ENCODE measurements at regions not wholly inside any gene's neighbourhood (a gene's known extent, or its start where the extent isn't known, plus 50 kb on each side); places are given as distances from the start of the nearest gene placed in this dataset.
A peak's percentile ranks its signal among the peaks of the same experiment; 100 is the strongest.
"Not testable (repeated sequence)": the region's sequence is repeated elsewhere in the genome, so short reads cannot be mapped to it uniquely, and the experiment has no call there.

GRCh38 chr1:80533093-80533492 lies 1267.6 kb upstream of the ADGRL2 start:
- DNase-seq (ENCODE audit: low spot score) = no peak

- no peak for DNase-seq (ENCODE audit: low spot score)
These were observed 1269.6 kb upstream of the ADGRL2 start for GRCh38 chr1:80531182-80531581.

DNA sequence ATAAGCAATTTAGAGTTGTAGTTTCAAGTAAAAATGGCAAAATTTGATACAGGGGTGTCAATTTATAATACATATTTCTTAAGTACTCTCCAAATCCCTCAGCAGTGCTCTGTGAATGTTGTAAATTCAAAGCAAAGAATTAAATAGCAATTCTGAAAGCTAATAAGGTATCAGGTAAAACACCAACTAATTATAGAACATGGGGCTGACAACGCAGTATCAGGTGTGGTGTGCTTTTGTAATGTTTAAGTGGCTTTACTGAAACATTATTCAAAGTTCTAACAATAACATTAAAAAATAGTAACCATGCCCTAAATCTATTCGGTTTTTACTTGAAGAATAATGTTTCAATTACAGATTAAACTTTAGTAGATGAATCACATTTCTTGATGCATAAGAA lies 1271.2 kb upstream of the ADGRL2 start:
- no peak for DNase-seq (ENCODE audit: low spot score)

DNA sequence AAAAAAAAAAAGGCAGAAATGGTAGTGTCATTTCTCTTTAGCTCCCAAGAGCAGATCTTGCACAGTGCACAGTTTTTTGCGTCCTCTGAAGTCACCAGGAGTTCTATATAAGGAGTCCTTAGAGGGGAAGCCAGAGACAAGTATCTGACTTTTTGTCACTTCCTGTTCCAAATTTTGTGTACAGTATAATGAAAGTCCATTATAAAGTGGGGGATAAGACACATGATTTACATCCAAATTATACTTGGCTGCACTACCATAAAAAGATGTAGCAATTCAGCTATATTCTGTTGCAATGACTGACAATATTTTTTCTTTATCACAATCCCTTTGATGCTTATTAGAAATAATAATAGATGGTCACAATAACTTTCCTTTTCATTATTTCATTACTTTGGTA lies 1276.9 kb upstream of the ADGRL2 start:
- no peak for DNase-seq (ENCODE audit: low spot score)

DNA sequence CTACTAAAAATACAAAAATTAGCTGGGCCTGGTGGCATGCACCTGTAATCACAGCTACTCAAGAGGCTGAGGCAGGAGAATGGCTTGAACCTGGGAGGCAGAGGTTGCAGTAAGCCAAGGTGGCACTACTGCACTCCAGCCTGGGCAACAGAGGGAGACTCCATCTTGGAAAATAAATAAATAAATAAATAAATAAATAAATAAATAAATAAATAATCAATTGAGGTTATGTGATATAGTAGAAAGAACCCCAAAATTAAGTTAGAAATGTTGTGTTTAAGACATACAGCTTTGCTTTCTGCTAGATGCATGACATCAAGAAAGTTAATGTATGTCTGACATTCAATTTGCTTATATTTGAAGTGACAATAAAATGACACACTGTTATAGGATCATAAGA lies 1277.7 kb upstream of the ADGRL2 start:
- not testable (repeated sequence) for DNase-seq (ENCODE audit: low spot score)

GRCh38 chr1:80520949-80521348 lies 1279.8 kb upstream of the ADGRL2 start:
- no peak for DNase-seq (ENCODE audit: low spot score)

DNA sequence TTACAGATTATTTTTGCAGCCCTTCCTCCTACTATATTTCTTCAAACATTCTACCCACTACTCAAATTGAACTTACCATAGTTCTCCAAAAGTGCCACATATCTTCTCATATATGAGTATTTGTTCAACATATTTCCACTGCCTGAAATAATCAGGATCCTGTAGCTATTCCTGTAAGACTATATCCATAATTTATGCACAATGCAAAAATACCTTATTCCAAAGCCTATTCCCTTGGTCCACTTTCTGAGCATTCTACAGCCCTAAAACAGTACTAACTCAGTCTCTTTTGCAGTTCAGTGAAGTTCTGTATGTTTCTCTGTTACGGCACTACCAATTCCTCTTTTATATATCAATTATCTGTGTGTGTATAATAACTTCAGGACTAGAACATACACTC lies 1283.7 kb upstream of the ADGRL2 start:
- no peak for DNase-seq (ENCODE audit: low spot score)

DNA sequence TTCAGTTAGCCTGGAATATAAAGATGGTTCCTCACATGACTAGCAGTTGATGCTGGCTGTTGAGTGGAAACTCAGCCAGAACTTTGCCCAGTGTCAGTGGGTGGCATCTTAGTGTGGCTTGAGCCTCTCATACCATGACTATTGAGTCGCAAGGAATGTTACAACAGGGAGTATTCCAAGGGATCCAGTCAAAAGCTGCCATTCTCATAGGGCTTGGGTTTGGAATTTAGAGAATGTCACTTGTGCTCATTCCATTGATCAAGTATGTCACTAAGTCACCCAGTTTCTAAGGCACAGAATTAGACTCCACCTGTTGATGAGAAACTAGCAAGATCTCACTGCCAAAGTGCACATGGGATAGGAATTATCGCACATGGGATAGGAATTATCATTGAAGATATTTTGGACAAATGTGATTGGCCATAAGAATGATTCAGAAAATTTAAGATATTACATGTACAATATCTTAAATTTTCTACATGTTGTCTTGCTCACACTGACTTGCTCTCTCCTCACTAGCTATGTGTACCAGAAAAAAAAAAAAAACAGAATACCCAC lies 1290.7 kb upstream of the ADGRL2 start:
- DNase-seq (ENCODE audit: low spot score) = no peak

GRCh38 chr1:80506216-80506615 lies 1294.5 kb upstream of the ADGRL2 start:
- no peak for DNase-seq (ENCODE audit: low spot score)

DNA sequence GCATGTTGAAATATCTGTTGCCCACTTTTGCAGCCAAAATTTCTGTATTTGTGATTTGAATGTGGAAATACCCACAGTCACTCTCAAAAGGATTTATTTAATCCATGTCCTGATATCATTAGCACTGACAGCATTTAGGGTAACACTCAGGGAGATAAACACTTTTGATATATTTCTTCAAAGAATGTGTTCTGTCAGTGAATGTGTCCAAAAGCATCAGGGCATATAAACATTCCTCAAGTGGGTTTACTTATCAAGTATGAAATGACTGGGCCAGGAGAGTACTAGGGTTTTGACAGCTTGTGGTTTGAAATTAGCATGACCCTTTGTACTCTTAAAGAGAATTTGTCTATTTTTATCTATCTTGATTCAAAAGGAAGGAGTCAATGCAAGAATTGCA lies 1302.1 kb upstream of the ADGRL2 start:
- no peak for DNase-seq (ENCODE audit: low spot score)

GRCh38 chr1:80495806-80496205 lies 1304.9 kb upstream of the ADGRL2 start:
- DNase-seq (ENCODE audit: low spot score) = no peak

DNA sequence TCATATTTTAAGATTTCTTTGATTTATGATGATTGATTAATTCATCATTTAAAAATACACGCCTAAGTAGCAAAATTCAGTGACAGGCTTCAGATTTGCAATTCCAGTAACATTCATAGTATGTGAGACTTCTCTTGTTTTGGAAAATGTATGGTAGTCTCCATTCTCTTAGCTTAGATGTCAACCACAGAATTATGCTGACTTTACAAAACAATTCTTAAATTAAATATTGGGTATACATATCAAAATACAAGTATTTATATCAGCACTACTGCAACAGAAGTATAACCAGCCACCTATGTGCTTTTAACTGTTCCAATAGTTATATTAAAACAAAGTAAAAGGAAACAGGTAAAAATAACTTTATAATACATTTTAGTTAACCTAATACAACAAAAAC lies 1328.6 kb upstream of the ADGRL2 start:
- DNase-seq (ENCODE audit: low spot score) = no peak

- no peak for DNase-seq (ENCODE audit: low spot score)
These were observed 1332.4 kb upstream of the ADGRL2 start for GRCh38 chr1:80468356-80468755.

- DNase-seq (ENCODE audit: low spot score) = no peak
These were observed 1338.7 kb upstream of the ADGRL2 start for GRCh38 chr1:80462006-80462405.

DNA sequence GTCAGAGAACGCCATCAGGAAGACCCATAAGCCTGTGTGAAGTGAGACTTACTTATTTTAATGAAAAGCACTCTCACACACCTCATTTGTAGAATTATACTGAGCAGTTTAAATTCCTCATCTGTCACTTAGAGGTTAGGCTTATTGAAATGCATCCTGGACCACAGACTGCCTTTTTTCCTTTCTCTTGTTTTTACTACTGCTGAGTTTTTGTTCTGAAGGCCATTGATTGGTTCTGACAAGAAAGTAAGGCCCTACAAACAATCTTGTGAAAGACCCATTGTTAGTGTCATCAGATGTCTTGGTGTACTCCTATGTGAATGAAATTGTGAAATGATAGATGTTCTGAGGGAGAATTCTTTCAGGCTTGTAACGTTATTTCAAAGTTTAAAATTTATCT lies 1343.3 kb upstream of the ADGRL2 start:
- peak; percentile 5 for DNase-seq (ENCODE audit: low spot score)

DNA sequence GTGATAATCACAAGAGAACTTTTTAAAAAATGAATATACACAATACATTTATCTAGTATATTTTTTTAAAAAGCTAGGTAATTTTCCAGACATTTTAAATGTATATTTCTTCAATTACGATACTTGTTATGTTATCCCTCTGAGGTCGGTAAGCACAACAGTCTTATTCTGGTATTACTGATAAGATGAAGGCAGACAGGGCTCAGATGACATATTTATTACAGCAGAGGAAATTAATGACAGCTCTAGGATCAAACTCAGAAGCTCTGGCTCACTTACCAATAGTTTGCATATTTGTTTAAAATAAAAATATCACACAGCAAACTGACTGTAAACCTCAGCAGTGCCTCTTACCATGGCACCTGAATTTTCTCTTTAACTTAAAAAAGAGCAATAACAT lies 1347.0 kb upstream of the ADGRL2 start:
- no peak for DNase-seq (ENCODE audit: low spot score)

DNA sequence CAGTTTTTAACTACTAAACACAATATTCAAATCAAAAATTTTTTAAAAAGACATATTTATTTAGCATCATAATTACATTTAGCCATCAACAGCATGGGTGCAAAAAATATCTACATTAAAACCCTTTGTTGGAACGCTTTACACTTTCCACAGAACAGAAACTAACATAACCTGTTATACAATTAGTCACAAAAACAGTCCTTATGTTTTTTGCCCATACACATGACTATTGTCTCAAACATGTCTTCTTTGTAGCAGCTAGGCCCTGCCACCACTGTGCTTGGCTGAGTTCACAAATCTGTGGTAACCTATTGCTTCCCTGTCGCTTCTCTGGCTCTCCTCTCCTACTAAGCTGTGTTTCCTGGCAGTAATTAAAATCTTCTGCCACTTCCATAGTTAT lies 1350.0 kb upstream of the ADGRL2 start:
- no peak for DNase-seq (ENCODE audit: low spot score)

GRCh38 chr1:80448081-80448480 lies 1352.7 kb upstream of the ADGRL2 start:
- DNase-seq (ENCODE audit: low spot score) = peak; percentile 5

DNA sequence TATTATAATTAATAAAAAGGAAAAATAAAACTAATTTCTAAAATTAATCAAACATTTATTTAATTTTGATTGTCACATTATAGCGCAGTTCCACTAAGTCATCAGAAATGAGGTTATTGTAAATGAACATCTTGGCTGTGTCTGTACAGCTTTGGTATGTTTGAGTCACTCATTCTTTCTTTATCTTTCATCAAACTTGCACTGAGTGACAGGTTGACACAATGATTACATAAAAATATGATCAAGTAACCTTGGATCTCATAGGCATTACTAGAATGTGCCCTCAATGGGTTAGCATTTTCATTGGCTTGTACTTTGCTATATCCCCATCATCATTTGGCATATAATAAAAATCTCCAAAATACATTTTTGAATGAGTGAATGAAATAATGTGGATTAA lies 1353.2 kb upstream of the ADGRL2 start:
- no peak for DNase-seq (ENCODE audit: low spot score)

- no peak for DNase-seq (ENCODE audit: low spot score)
These were observed 1355.7 kb upstream of the ADGRL2 start for GRCh38 chr1:80445033-80445432.

DNA sequence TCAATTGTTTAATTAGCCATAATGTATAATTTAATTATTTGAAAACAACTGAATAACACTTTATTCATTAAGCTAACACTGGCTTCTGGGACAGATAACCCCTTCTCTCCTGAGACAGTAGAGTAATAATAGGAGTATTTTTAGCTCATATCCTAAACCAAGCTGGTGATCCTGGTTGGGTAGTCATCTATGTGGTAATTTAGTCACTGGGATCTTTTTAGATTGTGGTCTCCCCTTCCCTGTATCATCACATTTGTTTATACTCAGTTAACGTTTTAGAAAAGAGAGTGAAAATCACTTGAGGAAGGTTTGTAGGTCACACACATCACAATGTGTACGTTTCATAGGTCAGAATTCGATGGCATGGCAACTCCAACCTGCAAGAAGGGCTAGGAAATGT lies 1356.6 kb upstream of the ADGRL2 start:
- DNase-seq (ENCODE audit: low spot score) = no peak

DNA sequence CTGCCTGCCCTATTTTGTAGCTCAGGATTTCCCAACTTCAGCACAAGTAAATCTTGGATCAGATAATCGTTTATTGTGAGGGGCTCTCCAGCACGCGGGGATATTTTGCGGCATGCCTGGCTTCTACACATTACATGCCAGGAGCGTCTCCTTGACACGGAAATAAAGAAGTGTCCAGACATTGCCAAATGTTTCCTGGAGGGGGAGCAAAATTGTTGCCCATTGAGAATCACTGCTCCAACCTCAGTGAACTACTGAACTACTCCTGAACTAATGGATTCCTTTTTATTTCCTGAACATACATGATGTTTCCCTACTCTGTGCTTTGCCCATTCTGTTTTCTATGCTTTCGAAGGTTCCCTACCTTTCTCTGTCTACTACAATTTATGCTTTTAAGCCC lies 1359.1 kb upstream of the ADGRL2 start:
- DNase-seq (ENCODE audit: low spot score) = no peak

- DNase-seq (ENCODE audit: low spot score) = no peak
These were observed 1363.9 kb upstream of the ADGRL2 start for GRCh38 chr1:80436851-80437250.

DNA sequence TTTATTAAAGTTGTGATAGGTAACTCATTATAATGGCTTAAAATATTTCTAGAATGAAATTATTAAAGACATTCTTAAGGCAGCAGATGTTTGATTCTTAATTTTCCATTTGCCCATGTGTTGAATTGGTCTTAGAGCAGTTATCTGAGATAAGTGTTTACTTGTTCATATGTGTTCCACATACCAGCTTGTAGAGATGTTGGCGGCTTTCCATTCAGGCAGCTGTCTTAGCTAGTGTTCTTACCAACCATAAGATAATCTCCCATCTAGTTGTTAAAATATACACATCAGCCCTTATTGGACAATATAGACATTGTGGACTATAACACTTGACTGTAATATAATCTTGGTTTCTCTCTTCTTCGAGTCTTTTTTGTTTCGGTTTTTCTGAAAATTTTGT lies 1372.9 kb upstream of the ADGRL2 start:
- DNase-seq (ENCODE audit: low spot score) = no peak

DNA sequence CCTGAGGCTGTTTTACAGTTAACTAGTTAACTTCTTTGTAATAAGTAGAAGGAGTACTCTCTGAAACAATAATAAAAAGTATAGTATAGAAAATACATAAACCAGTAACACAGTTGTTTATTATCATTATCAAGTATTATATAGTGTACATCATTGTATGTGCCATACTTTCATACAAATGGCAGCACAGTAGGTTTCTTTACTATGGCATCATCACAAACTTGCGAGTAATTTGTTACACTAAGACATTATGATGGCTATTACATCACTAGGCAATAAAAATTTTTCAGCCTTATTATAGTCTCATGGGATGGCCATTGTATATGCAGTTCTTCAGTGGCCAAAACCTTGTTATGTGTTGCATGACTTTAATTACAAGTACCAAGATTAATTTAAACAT lies 1376.5 kb upstream of the ADGRL2 start:
- no peak for DNase-seq (ENCODE audit: low spot score)
